IgD-negative memory B cell (primary cell): ENCODE measurements at regions not wholly inside any gene's neighbourhood (a gene's known extent, or its start where the extent isn't known, plus 50 kb on each side); places are given as distances from the start of the nearest gene placed in this dataset.

Source experiments
- H3K27ac Mint-ChIP-seq, 3 donors: one replicate each; pipeline ENCODE4 v1.8.0; 2020 to 2022; ENCODE audit warnings: mild to moderate bottlenecking in 3 of 3, mixed read lengths in 3 of 3, moderate library complexity in 1 of 3
- H3K27me3 Mint-ChIP-seq: one replicate; pipeline ENCODE4 v1.8.0; 2021; ENCODE audit warnings: mixed read lengths
- H3K36me3 Mint-ChIP-seq: one replicate; pipeline ENCODE4 v1.8.0; 2020; ENCODE audit warnings: mild to moderate bottlenecking, mixed read lengths
- H3K4me1 Mint-ChIP-seq, 3 donors: one replicate each; pipeline ENCODE4 v1.8.0; 2020 to 2022; ENCODE audit warnings: mixed read lengths in 3 of 3, mild to moderate bottlenecking in 1 of 3
- H3K4me3 Mint-ChIP-seq, 4 donors: one replicate each; pipeline ENCODE4 v1.8.0; 2020 to 2022; ENCODE audit warnings: mild to moderate bottlenecking in 4 of 4, mixed read lengths in 4 of 4, moderate library complexity in 3 of 4
- H3K9me3 Mint-ChIP-seq, 3 donors: one replicate each; pipeline ENCODE4 v1.8.0; 2020 to 2021; ENCODE audit warnings: mixed read lengths in 3 of 3, mild to moderate bottlenecking in 1 of 3

- Mint-ChIP-seq H3K9me3 (peaks cover 8 to 11% (median 10%) of the 10 kb centered on the region in 3 donors), H3K27me3 (peaks cover 19% of the 10 kb centered on the region), H3K36me3 (no peaks in the 10 kb centered on the region), H3K4me1 (peaks cover 5 to 13% (median 5%) of the 10 kb centered on the region in 3 donors), H3K4me3 (peak overlapping the region in 1 of 4 donors; percentile 77), H3K27ac (peak overlapping the region in 1 of 3 donors; percentile 20)
These were observed 125.1 kb downstream of the GPR65 start for GRCh38 chr14:88130057-88130432.
